GM13977 (cell line): ENCODE measurements at regions not wholly inside any gene's neighbourhood (a gene's known extent, or its start where the extent isn't known, plus 50 kb on each side); places are given as distances from the start of the nearest gene placed in this dataset.

Source experiments
- DNase-seq: peaks from one replicate; pipeline ENCODE4 v3.0.0; 2012; ENCODE audit warnings: low spot score
- CTCF ChIP-seq: IDR thresholded peaks from 2 replicates; pipeline ENCODE4 v1.5.1; 2012; ENCODE audit warnings: mild to moderate bottlenecking, control low read depth; ENCODE audit not compliant: insufficient read depth; ENCODE audit errors: extremely low read depth, missing control alignments
- in situ Hi-C: fragments of 300-500 bp; cut with MboI; formaldehyde crosslinking; loops from one replicate; pipeline ENCODE4 v1.12.0; 2022; ENCODE audit warnings: low sequenced_read_pairs, low pct_unique_long_range_greater_than_20kb, mixed read lengths, inconsistent platforms; ENCODE audit not compliant: unreplicated experiment

DNA sequence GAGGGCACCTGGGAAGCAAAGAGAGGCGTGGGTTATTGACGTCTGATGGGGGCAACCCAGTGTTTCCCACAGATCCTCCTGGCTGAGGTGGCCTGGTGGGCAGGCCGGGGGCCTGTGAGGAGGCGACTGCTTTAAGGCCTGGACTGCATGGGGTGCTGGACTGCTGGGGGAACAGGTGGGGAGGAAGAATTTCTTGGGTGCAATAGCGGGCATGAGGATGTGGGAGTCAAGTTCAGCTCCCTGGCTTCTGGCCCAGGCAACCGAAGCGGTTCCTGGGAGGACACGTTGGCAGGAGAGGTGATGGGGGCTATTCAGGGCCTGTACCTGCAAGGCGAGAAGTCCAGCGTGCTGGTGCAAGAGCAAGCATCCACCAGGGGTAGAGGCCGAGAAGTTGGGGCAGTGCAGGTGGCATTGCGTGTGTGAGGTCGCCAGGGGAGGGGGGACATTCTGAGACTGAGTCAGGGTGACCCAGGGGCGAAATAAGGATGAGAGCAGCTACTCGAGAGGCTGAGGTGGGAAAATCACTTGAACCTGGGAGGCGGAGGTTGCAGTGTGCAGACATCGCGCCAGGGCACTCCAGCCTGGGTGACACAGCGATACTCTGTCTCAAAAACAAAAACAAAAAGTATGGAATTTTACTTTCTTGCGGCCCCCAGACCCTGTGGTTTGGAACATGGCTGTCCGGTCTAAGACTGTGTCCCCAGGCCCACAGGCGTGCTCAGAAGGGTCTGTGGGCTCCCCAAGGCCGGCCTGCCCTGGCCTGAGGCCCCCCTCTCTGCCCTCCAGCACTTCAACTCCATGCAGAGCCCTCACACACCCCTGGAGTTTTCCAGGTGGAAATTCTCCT, 53.6 kb upstream of the ELN start:
- in situ Hi-C loops = no loop called here
- no peak for TF ChIP-seq CTCF
- no peak for DNase-seq

DNA sequence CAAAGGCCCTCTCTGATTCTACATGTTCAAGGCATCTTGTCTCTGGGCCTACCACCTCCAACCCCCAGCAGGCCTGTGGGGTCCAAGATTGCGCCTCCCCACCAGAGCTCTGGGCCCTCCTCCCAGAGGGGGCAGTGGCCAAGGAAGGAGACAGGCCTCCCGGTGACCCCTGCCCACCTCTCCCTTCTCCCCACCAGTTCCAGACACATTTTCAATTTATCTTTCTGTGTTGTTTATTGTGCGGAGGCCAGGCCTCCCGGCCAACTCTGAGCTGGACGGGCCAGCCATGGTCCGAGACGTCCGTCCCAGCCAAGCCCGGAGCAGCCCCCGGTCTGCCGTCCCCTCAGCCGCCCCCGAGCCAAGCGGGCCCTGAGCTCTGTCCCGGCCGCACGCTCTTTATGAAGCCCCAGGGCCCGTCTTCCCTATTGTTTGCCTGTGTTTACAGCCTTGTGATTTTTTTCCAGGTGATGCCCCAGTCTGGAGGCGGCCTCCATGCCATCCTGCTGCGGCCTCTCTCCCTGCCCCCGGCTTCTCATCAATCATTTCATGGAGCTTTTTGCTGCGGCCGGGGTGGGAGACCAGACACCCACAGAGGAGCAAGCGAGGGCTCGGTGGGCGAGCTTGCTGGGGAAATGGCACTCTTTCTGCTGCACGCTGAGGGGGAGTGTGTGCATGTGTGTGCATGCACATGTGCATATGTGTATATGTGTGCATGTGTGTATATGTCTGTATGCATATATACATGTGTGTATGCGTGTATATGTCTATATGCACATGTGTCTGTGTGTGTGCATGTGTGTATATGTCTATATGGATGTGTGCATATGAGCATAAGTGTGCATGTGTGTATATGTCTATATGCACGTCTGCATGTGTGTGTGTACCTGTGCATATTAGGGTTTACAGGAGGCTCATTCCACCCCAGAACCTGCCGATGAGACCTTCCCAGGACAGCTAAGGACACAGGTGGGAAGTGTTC, 52.7 kb upstream of the ELN start:
- DNase-seq = no peak
- in situ Hi-C loops = no loop called here
- no peak for TF ChIP-seq CTCF

DNA sequence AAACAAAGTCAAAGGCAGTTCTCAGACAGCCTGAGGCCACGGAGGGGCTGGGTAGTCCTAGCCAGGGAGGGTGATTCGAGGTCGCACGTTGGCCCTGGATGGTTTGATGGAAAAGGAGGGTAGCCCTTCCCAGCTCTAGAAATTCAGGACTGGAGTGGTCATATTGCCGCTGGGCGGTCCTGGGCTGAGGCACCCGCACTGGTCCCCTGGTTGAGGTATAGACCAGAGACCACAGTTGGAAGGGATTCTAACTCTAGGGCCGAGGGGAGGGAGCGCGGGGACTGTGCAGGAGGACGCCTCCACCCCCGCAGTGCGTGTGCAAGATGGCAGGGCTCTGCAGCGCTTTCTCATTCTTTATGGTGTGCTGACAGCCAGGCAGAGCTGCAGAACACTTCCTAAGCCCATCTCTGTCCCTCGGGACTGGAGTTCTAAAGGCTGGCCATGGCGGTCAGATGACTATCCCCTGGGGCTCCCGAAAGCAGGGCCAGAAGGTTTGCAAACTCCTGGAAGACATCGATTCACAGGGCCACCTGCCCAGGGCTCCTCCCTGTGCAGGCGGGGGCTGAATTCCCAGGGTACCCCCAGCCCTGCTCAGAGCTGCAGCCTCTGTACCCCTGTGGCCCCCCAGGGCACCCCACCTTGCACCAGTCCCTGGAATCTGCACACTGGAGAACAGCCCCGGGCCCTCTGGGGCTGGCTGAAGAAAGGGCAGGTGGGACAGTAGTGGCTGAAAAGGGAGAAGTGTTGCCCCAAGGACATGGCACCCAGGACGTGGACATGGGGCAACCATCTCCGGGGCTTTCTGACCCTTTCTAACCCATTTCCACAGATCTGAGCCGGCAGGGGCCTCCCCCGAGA, 51.0 kb upstream of the ELN start:
- no peak for DNase-seq
- in situ Hi-C loops = no loop called here
- TF ChIP-seq CTCF = no peak

DNA sequence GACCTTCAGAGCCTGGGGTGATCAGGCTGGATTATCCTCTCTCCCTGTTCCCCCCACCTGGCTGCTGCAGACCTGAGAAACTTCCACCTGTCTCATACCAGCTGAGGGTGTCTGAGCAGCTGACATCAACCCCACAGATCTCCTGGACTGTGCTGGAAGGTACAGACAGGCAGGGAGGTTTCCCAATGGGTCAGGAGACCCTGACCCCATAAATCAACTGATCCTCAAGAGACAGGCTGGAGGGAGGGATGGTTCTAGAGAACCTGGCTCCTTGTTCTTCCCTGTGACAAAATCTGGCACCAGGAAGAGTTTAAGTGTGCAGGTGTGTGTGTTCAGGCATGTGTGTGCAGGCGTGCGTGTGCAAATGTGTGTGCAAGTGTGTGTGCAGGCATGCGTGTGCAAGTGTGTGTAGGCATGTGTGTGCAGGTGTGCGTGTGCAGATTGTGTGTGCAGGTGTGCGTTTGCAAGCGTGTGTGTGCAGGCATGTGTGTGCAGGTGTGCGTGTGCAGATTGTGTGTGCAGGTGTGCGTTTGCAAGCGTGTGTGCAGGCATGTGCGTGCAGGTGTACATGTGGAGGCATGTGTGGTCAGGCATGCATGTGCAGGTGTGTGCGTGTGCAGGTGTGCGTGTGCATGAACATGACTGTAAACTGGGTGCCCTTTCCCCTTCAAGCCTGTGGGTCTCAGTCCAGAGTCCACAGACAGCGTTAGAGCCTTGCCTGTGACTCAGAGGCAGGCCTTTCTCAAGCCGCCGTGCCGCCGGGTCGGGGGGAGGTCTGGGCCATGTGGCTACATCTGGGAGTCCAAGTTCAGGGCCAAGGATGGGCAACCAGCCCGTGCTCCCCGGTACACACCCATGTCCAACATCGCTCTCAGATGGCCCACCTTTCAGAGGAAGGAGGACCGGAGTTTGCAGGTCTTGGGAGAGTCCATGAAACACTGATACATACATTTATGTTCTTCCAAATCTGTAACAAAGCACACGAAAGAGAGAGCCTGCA, 50.1 kb upstream of the ELN start:
- TF ChIP-seq CTCF = no peak
- no peak for DNase-seq
- in situ Hi-C loops = no loop called here
